Upper lobe of left lung (tissue), 4 donors: ENCODE measurements at regions not wholly inside any gene's neighbourhood (a gene's known extent, or its start where the extent isn't known, plus 50 kb on each side); places are given as distances from the start of the nearest gene placed in this dataset.

Experiments used
- CTCF ChIP-seq, 6 experiments: fragments of 450-650 bp in 4 of 6; fragments of 200-600 bp in 2 of 6; sonication (generic) in 2 of 6; IDR thresholded peaks; one replicate each; pipeline ENCODE4 v1.5.1; 2016 to 2019; ENCODE audit warnings: antibody characterized with exemption in 6 of 6
- EP300 ChIP-seq, 4 donors: sonication (generic); formaldehyde crosslinking; IDR thresholded peaks; one replicate each; pipeline ENCODE4 v1.5.1; 2017; ENCODE audit warnings: antibody characterized with exemption in 4 of 4, control low read depth in 2 of 4

DNA sequence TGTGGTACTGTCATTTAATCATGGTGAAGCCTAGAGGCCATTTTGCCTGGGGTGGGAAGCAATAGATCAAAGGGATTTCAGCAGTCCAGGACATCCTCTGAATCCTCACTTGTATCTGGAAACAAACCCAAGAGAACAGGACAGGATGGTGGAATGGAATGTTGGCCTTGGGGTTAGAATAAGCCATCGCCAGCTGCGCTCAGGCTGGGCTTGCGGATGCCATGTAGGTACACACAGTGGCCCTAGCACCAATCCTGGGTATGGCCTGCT lies 76.5 kb upstream of the ALDH1A3 start:
- TF ChIP-seq EP300 (IDR thresholded peaks at IDR 0.05) = no peak
- no peak for TF ChIP-seq CTCF (IDR thresholded peaks at IDR 0.05)
